ENCODE measurements at regions not wholly inside any gene's neighbourhood (a gene's known extent, or its start where the extent isn't known, plus 50 kb on each side); places are given as distances from the start of the nearest gene placed in this dataset.
"Not testable (repeated sequence)": the region's sequence is repeated elsewhere in the genome, so short reads cannot be mapped to it uniquely, and the experiment has no call there.

- no peak for DNase-seq
Measured at GRCh38 chr21:35441868-35442582, 392.9 kb upstream of the RUNX1 start.

- DNase-seq: no peak
Measured at GRCh38 chr21:35438643-35439404, 389.7 kb upstream of the RUNX1 start.

DNA sequence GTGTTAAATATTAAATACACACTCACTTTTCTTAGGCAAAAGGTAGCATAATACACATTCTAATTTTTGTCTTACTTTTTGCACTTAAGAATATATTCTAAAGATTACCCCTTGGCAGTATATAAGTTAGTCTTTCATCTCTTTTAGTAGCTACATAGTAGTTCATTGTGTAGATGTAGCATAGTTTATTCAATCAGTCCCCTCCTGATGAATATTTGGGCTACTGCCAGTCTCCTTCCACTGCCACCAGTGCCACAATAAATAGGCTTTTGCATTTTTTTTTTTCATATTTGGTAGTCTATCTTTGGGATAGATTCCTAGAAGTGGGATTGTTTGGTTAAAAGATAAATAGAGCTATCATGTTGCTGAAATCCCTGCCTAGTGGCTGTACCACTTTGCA, 388.8 kb upstream of the RUNX1 start:
- no peak for DNase-seq

DNA sequence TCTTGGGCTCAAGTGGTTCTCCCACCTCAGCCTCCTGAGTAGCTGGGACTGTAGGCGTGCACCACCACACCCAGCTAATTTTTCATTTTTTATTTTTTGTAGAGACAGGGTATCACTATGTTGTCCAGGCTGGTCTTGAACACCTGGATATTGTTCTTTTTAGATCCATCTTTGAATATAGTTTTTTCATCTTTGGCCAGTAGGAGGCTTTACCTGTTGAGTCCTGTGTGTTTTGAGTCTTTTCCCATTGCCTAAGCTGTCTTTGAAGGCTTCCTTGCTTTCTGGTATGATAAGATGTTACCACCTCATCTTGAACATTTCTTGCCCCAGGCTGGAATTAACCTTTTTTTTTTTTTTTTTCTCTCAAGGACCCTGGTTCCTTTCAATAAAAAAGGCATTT, 387.8 kb upstream of the RUNX1 start:
- no peak for DNase-seq

- not testable (repeated sequence) for DNase-seq
Measured at GRCh38 chr21:35432601-35433000, 383.5 kb upstream of the RUNX1 start.

- DNase-seq: no peak
Measured at GRCh38 chr21:35430260-35430659, 381.2 kb upstream of the RUNX1 start.

- DNase-seq: no peak
Measured at GRCh38 chr21:35428937-35429336, 379.8 kb upstream of the RUNX1 start.

- DNase-seq: no peak
Measured at GRCh38 chr21:35428489-35428888, 379.4 kb upstream of the RUNX1 start.

GRCh38 chr21:35428001-35428320, 378.9 kb upstream of the RUNX1 start:
- DNase-seq: no peak

GRCh38 chr21:35427320-35428000, 378.4 kb upstream of the RUNX1 start:
- DNase-seq: no peak

DNA sequence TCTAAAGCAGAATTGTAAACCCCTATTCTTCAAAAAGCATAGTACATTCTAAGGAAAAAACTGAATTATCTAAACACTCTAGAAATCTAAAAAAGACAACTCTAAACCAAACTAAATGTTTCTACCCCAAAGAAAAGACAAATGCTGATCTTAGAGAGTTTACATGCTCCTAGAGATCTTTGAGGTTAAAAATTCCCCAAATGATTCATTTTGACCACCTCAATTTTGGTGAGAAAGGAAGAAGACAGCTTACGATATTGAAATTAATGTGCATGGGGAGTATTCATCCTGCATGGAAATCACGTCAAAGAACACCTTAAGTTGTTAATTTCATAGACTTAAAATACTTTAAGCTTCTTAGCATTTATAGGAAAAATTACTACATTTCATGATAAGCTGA, 377.8 kb upstream of the RUNX1 start:
- no peak for DNase-seq

DNA sequence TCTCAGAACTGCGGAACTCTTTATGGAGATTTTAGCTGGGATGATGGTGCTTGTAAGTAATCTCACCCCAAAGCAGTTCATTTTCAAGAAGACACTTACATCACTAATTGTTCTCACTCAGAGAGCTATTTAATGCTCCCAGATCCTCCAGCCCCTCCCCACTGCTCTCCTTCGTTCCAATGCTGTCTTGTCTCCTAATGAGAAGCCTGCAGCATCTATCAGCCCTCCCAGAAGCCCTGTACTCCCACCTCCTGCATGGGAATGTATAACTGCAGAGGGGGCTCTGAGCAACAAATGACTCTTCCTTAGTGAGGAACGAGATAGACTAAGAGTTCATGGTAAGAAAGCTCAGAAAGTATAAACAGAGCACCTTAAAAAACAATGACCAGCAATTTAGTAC, 377.4 kb upstream of the RUNX1 start:
- no peak for DNase-seq

- DNase-seq: no peak
Measured at GRCh38 chr21:35424122-35424521, 375.0 kb upstream of the RUNX1 start.

- DNase-seq: no peak
Measured at GRCh38 chr21:35423709-35424108, 374.6 kb upstream of the RUNX1 start.

DNA sequence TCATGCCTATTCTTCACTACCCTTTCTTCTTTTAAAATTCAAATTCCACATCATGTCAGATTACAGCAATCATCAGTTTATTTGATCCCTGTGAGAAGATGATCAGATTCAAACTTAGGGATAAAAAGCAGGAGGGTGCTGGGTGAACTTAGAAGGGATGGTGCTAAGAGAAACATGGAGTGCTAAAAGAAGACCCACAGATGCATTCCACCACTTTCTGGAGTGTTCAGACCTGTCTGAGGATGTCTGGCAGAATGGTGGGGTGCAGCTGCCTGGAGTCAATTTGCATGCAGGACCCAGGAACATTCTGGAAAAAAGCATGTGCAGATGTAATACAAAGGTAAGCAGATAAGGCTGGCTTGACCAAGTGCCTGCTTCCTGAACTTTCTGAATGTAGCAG, 372.9 kb upstream of the RUNX1 start:
- DNase-seq: no peak

- no peak for DNase-seq
Measured at GRCh38 chr21:35421221-35421620, 372.1 kb upstream of the RUNX1 start.

DNA sequence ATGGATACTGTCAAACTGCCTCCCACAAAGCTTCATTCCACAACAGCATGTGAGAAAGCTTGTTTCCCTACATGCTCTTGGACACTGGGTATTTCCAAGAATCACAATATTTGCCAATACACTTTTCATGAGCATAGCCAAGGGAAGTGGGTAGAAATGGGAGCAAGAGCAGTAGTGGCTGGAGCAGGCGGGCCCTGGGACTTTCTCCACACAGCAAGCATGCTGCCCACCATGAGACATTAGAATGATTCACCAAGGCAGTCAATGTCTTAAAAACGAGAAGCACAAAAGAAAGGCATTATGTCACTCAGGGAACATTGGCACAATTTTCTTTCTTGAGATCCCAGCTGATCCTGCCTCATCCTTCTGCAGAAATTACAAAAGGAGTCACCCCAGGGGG, 371.6 kb upstream of the RUNX1 start:
- no peak for DNase-seq

GRCh38 chr21:35417762-35418161, 368.7 kb upstream of the RUNX1 start:
- DNase-seq: no peak

- DNase-seq: no peak
Measured at GRCh38 chr21:35416866-35417489, 367.9 kb upstream of the RUNX1 start.

DNA sequence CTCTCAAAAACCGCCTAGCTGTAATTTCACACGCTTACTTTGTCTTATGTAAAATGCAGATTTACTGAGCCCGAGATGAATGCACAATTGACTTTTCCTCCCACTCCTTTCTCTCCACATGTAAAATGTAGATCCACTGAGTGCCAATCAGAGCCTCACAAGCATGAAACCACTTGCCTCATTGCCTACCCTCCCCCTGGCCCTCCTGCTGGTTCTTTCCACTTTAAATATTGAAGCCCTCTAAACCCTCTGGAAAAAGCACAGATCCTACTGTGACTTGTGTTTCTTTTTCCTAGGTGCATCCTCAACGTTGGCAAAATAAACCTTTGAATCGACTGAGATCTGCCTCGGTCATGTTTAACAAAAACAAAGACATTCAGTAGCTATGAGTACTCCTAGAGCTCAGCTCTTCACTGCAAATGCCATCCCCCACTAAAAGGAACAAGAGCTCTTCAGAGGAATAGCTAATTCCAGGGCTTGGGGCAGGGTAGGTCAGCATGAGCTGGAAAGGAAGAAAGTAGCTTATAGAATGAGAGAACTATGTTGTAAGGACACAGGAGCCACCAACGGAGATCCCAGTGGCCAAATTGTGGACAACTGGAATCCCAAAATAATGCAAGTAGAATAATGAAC, 365.5 kb upstream of the RUNX1 start:
- no peak for DNase-seq

GRCh38 chr21:35414056-35414455, 365.0 kb upstream of the RUNX1 start:
- no peak for DNase-seq

- no peak for DNase-seq
Measured at GRCh38 chr21:35412231-35412630, 363.1 kb upstream of the RUNX1 start.

- DNase-seq: no peak
Measured at GRCh38 chr21:35411434-35411833, 362.3 kb upstream of the RUNX1 start.
